NCI-H1417 (cell line): ENCODE measurements at regions not wholly inside any gene's neighbourhood (a gene's known extent, or its start where the extent isn't known, plus 50 kb on each side); places are given as distances from the start of the nearest gene placed in this dataset.
A peak's percentile ranks its signal among the peaks of the same experiment; 100 is the strongest.

Experiments used
- DNase-seq, 3 experiments: peaks; one replicate each; lab custom pipeline; 2025; lab: John Stamatoyannopoulos, UW

- no peak for DNase-seq
Observed at GRCh38 chr16:5480431-5481195, 383.0 kb upstream of the EEF2KMT start.

GRCh38 chr16:5479926-5480325 is 382.3 kb upstream of the EEF2KMT start:
- DNase-seq, result no peak

- DNase-seq, result no peak
Observed at GRCh38 chr16:5478036-5478435, 380.4 kb upstream of the EEF2KMT start.

- no peak for DNase-seq
Observed at GRCh38 chr16:5477251-5477650, 379.7 kb upstream of the EEF2KMT start.

- no peak for DNase-seq
Observed at GRCh38 chr16:5472552-5472951, 375.0 kb upstream of the EEF2KMT start.

- DNase-seq, result no peak
Observed at GRCh38 chr16:5468488-5468887, 370.9 kb upstream of the EEF2KMT start.

- DNase-seq, result no peak
Observed at GRCh38 chr16:5467552-5467951, 370.0 kb upstream of the EEF2KMT start.

GRCh38 chr16:5466551-5466950 is 369.0 kb upstream of the EEF2KMT start:
- DNase-seq, result no peak

GRCh38 chr16:5465714-5466113 is 368.1 kb upstream of the EEF2KMT start:
- DNase-seq, result no peak

- peak in 1 of 3 experiments; percentile 7 for DNase-seq
Observed at GRCh38 chr16:5463820-5464219, 366.2 kb upstream of the EEF2KMT start.

- DNase-seq, result no peak
Observed at GRCh38 chr16:5461574-5461973, 364.0 kb upstream of the EEF2KMT start.

GRCh38 chr16:5461141-5461540 is 363.5 kb upstream of the EEF2KMT start:
- DNase-seq, result no peak

GRCh38 chr16:5460701-5461100 is 363.1 kb upstream of the EEF2KMT start:
- DNase-seq, result no peak

GRCh38 chr16:5459863-5460262 is 362.3 kb upstream of the EEF2KMT start:
- DNase-seq, result no peak

- DNase-seq, result no peak
Observed at GRCh38 chr16:5455110-5455509, 357.5 kb upstream of the EEF2KMT start.

- DNase-seq, result no peak
Observed at GRCh38 chr16:5454349-5454748, 356.8 kb upstream of the EEF2KMT start.

- no peak for DNase-seq
Observed at GRCh38 chr16:5451641-5452040, 354.0 kb upstream of the EEF2KMT start.

- DNase-seq, result no peak
Observed at GRCh38 chr16:5450409-5451104, 353.0 kb upstream of the EEF2KMT start.

- DNase-seq, result no peak
Observed at GRCh38 chr16:5449901-5450300, 352.3 kb upstream of the EEF2KMT start.

GRCh38 chr16:5448798-5449197 is 351.2 kb upstream of the EEF2KMT start:
- DNase-seq, result no peak

- no peak for DNase-seq
Observed at GRCh38 chr16:5447734-5448133, 350.1 kb upstream of the EEF2KMT start.

- no peak for DNase-seq
Observed at GRCh38 chr16:5446623-5447240, 349.1 kb upstream of the EEF2KMT start.

- no peak for DNase-seq
Observed at GRCh38 chr16:5444189-5444588, 346.6 kb upstream of the EEF2KMT start.
